Activated CD8-positive, alpha-beta T cell treated with anti-CD3 and anti-CD28 coated beads for 36 hours (primary cell): ENCODE measurements at regions not wholly inside any gene's neighbourhood (a gene's known extent, or its start where the extent isn't known, plus 50 kb on each side); places are given as distances from the start of the nearest gene placed in this dataset.

Experiments used
- ATAC-seq: fragments of 200-7000 bp; cut with Tn5 transposase; one replicate; pipeline ENCODE4 v1.10.0; 2021; ENCODE audit warnings: mild to moderate bottlenecking, moderate library complexity
- CTCF ChIA-PET: fragments of 350-600 bp; sonication (Branson Sonifier 250); formaldehyde crosslinking; loops from one replicate; lab custom pipeline; 2021; ENCODE audit warnings: antibody characterized with exemption; lab: Charles Lee
- POLR2A ChIA-PET: fragments of 350-600 bp; sonication (Branson Sonifier 250); formaldehyde crosslinking; loops from one replicate; lab custom pipeline; 2021; ENCODE audit warnings: antibody characterized with exemption; lab: Charles Lee
- DNase-seq: peaks from one replicate; pipeline ENCODE4 v3.0.0-alpha.2; 2020
- H3K27ac Mint-ChIP-seq: one replicate; pipeline ENCODE4 v1.8.0; 2021; ENCODE audit warnings: mild to moderate bottlenecking, mixed read lengths
- H3K27me3 Mint-ChIP-seq: one replicate; pipeline ENCODE4 v1.8.0; 2021; ENCODE audit warnings: mixed read lengths
- H3K36me3 Mint-ChIP-seq: one replicate; pipeline ENCODE4 v1.8.0; 2021; ENCODE audit warnings: low read depth, mixed read lengths
- H3K4me1 Mint-ChIP-seq: one replicate; pipeline ENCODE4 v1.8.0; 2021; ENCODE audit warnings: low read depth, mixed read lengths
- H3K4me3 Mint-ChIP-seq: one replicate; pipeline ENCODE4 v1.8.0; 2021; ENCODE audit warnings: mild to moderate bottlenecking, moderate library complexity, mixed read lengths
- H3K9me3 Mint-ChIP-seq: one replicate; pipeline ENCODE4 v1.8.0; 2021; ENCODE audit warnings: mixed read lengths
- intact Hi-C: fragments of 100-400 bp; cut with micrococcal nuclease; formaldehyde crosslinking; loops from one replicate; pipeline ENCODE4 v1.10.0; 2022
- TF ChIP-seq, protein P1 (sequence below): fragments of 200-600 bp; IDR thresholded peaks from one replicate; pipeline ENCODE4 v1.8.0; 2022; ENCODE audit warnings: antibody characterized with exemption, mild to moderate bottlenecking

DNA sequence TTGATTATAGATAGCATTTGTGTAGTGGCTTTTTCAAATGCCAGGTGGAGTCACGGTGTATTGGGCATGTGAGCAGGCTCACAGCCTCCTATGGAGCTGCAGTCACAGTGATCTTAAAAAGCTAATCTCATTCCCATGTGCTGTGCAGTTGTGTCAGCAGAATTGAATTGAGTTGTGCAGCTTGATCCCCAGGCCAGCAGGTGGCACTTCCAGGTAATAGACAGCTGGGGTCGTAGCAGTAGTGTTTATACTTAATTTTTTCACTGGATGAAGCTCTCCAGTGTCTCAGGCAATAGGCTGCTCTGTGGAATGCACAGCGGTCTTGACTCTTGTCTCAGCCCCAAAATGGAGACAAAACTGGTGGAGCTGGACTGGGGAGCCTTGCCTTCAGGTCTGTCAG, 1028.1 kb downstream of the SH3BGRL start:
- Mint-ChIP-seq H3K9me3 (peaks cover 4% of the 10 kb centered on the region), H3K27ac (no peak overlapping the region), H3K36me3 (no peaks in the 10 kb centered on the region), H3K4me1 (no peaks in the 10 kb centered on the region), H3K27me3 (no peaks in the 10 kb centered on the region), H3K4me3 (no peak overlapping the region)
- DNase-seq (no peak), ATAC-seq (no peak)
- ChIA-PET POLR2A (no interaction called here), CTCF (no interaction called here)
- intact Hi-C loops = no loop called here
- TF ChIP-seq, protein P1, sequence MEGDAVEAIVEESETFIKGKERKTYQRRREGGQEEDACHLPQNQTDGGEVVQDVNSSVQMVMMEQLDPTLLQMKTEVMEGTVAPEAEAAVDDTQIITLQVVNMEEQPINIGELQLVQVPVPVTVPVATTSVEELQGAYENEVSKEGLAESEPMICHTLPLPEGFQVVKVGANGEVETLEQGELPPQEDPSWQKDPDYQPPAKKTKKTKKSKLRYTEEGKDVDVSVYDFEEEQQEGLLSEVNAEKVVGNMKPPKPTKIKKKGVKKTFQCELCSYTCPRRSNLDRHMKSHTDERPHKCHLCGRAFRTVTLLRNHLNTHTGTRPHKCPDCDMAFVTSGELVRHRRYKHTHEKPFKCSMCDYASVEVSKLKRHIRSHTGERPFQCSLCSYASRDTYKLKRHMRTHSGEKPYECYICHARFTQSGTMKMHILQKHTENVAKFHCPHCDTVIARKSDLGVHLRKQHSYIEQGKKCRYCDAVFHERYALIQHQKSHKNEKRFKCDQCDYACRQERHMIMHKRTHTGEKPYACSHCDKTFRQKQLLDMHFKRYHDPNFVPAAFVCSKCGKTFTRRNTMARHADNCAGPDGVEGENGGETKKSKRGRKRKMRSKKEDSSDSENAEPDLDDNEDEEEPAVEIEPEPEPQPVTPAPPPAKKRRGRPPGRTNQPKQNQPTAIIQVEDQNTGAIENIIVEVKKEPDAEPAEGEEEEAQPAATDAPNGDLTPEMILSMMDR = no peak

DNA sequence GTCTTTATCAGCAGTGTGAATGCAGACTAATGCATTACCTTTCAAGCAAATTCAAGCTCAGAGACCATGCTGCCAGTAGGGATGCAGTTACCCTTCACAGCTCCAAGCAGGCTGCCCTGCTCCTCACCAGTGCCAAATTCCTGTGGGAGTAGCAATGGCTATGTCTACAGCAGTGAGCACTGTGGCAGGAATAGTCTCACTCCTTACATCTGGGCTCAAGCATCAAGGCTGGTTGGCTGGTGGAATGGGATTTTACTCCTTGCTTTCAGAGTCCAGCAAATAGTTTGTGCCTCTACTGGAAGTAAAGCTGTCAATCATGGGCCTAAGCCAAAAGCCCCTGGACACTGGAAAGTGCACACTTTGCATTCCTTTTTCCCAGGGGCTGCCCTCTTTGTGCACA, 1030.8 kb downstream of the SH3BGRL start:
- no peaks in the 10 kb centered on the region for H3K4me1 Mint-ChIP-seq
- CTCF ChIA-PET = no interaction called here
- no peaks in the 10 kb centered on the region for H3K36me3 Mint-ChIP-seq

DNA sequence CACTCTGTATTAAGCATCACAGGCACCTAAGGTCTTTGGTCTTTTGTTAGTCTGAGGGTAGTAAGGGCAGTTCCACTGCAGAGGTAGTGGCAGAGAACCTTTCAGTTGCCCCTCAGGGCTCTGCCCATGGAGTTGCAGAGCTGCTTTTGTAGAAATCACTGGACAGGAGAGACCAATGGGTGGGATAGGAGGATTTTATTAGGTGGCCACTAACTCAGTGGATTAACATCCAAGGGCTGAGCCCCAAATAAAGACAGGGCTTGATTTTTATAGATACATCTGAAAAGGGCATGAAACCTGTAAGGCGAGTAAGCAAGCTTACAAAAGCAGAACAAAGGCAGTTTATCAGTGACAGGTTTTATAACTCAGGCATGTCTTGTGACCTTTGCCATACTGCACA, 1035.4 kb downstream of the SH3BGRL start:
- Mint-ChIP-seq H3K36me3 (no peaks in the 10 kb centered on the region), H3K4me3 (no peak overlapping the region), H3K4me1 (no peaks in the 10 kb centered on the region), H3K9me3 (peaks cover 10% of the 10 kb centered on the region), H3K27ac (no peak overlapping the region), H3K27me3 (no peaks in the 10 kb centered on the region)
- ChIA-PET POLR2A (no interaction called here), CTCF (no interaction called here)
- intact Hi-C loops = no loop called here
- DNase-seq = no peak
- TF ChIP-seq, protein P1 = no peak
- no peak for ATAC-seq

More for the DNA sequence above, 1030.8 kb downstream of the SH3BGRL start:
- intact Hi-C loops = no loop called here
- no peak for ATAC-seq
- H3K27me3 Mint-ChIP-seq = no peaks in the 10 kb centered on the region
- no peak overlapping the region for H3K27ac Mint-ChIP-seq
- DNase-seq = no peak
- no peak overlapping the region for H3K4me3 Mint-ChIP-seq
- POLR2A ChIA-PET = no interaction called here
- TF ChIP-seq, protein P1 = no peak
- peaks cover 9% of the 10 kb centered on the region for H3K9me3 Mint-ChIP-seq
